Panc1 (cell line): ENCODE measurements at regions not wholly inside any gene's neighbourhood (a gene's known extent, or its start where the extent isn't known, plus 50 kb on each side); places are given as distances from the start of the nearest gene placed in this dataset.

Experiments
- ATAC-seq: fragments of 200-7000 bp; cut with Tn5 transposase; 2 replicates; pipeline ENCODE4 v1.9.1; 2020; ENCODE audit warnings: mild to moderate bottlenecking, moderate library complexity
- BruUV-seq: library from RNA; stranded (reverse); fragments of 400-500 nt; replicated peaks from 2 replicates; lab custom pipeline; 2021; lab: Mats Ljungman, UMichigan
- CTCF ChIA-PET: fragments of 300-600 bp; sonication (Branson Sonifier 250); formaldehyde crosslinking; loops from one replicate; lab custom pipeline; 2022; ENCODE audit warnings: antibody characterized with exemption; lab: Charles Lee
- POLR2A ChIA-PET: fragments of 300-600 bp; sonication (Branson Sonifier 250); formaldehyde crosslinking; loops from one replicate; lab custom pipeline; 2022; ENCODE audit warnings: antibody characterized with exemption; lab: Charles Lee
- DNase-seq: peaks from one replicate; pipeline ENCODE4 v3.0.0-alpha.2; 2010; ENCODE audit warnings: low read depth, low spot score
- H3K27ac ChIP-seq: 2 replicates; pipeline ENCODE4 v1.5.1; 2011; ENCODE audit warnings: mild to moderate bottlenecking, low read length, inconsistent platforms
- H3K27me3 ChIP-seq: fragments of 200-500 bp; sonication (Bioruptor generic); 2 replicates; pipeline ENCODE4 v1.6.0; 2014; ENCODE audit warnings: low read length, inconsistent platforms; ENCODE audit not compliant: control insufficient read depth, insufficient read depth
- H3K36me3 ChIP-seq: fragments of 200-500 bp; sonication (Bioruptor generic); 2 replicates; pipeline ENCODE4 v1.5.1; 2014; ENCODE audit warnings: inconsistent platforms, mild to moderate bottlenecking, low read length, moderate library complexity; ENCODE audit not compliant: control insufficient read depth, insufficient read depth
- H3K4me1 ChIP-seq: 2 replicates; pipeline ENCODE4 v1.5.1; 2011; ENCODE audit warnings: inconsistent platforms, mild to moderate bottlenecking, low read length, moderate library complexity; ENCODE audit not compliant: control insufficient read depth, insufficient read depth
- H3K4me3 ChIP-seq, 2 experiments: 2 replicates each; pipeline ENCODE4 v1.5.1; 2011 to 2012; ENCODE audit warnings: low read depth in 2 of 2, low read length in 2 of 2, mild to moderate bottlenecking in 2 of 2, inconsistent platforms in 1 of 2, moderate library complexity in 1 of 2
- H3K9me3 ChIP-seq: fragments of 200-500 bp; sonication (Bioruptor generic); 2 replicates; pipeline ENCODE4 v1.5.1; 2014; ENCODE audit warnings: low read depth, mild to moderate bottlenecking, inconsistent platforms, low read length, moderate library complexity; ENCODE audit not compliant: control insufficient read depth, insufficient read depth
- CTCF ChIP-seq: fragments of 450-650 bp; IDR thresholded peaks from 2 replicates; pipeline ENCODE4 v1.5.1; 2017; ENCODE audit warnings: mild to moderate bottlenecking
- POLR2AphosphoS5 ChIP-seq: IDR thresholded peaks from 2 replicates; pipeline ENCODE4 v1.6.1; 2012; ENCODE audit warnings: mild to moderate bottlenecking, low read depth, low read length, moderate library complexity
- REST ChIP-seq, 2 experiments: IDR thresholded peaks; 2 replicates each; pipeline ENCODE4 v1.6.1; 2011 to 2012; ENCODE audit warnings: low read depth in 2 of 2, control low read depth in 1 of 2, low read length in 1 of 2, mild to moderate bottlenecking in 1 of 2, moderate library complexity in 1 of 2; ENCODE audit not compliant: insufficient read depth in 1 of 2
- SIN3A ChIP-seq: IDR thresholded peaks from 2 replicates; pipeline ENCODE4 v1.6.1; 2012; ENCODE audit warnings: low read depth, mild to moderate bottlenecking, low read length, moderate library complexity, borderline replicate concordance; ENCODE audit not compliant: insufficient read depth
- TCF7L2 ChIP-seq: IDR thresholded peaks from 2 replicates; pipeline ENCODE4 v1.6.1; 2011; ENCODE audit warnings: mild to moderate bottlenecking, low read depth, low read length, inconsistent platforms
- in situ Hi-C: cut with HindIII; loops from 2 replicates; pipeline ENCODE4 v1.10.0; 2016; ENCODE audit warnings: low sequenced_read_pairs, low pct_unique_long_range_greater_than_20kb
- intact Hi-C: fragments of 100-400 bp; cut with micrococcal nuclease; formaldehyde crosslinking; loops from one replicate; pipeline ENCODE4 v1.10.0; 2022; ENCODE audit not compliant: unreplicated experiment

GRCh38 chr7:97630116-97630515, 101.8 kb upstream of the TAC1 start:
- H3K4me1 ChIP-seq, result no peaks in the 10 kb centered on the region
- intact Hi-C loops (no loop called here), in situ Hi-C loops (no loop called here)
- H3K4me3 ChIP-seq, result no peak overlapping the region
- H3K36me3 ChIP-seq, result no peaks in the 10 kb centered on the region
- TF ChIP-seq SIN3A (no peak), CTCF (no peak), POLR2AphosphoS5 (no peak), REST (IDR thresholded peaks at IDR 0.05; ENCODE audit: insufficient read depth in 1 of 2, low read depth in 2 of 2, low read length in 1 of 2) (no peak), TCF7L2 (no peak)
- H3K27me3 ChIP-seq, result no peaks in the 10 kb centered on the region
- no peak for DNase-seq
- no peak for ATAC-seq
- ChIA-PET POLR2A (no interaction called here), CTCF (no interaction called here)
- H3K27ac ChIP-seq, result no peak overlapping the region
- no TSS peak for BruUV-seq
- no peaks in the 10 kb centered on the region for H3K9me3 ChIP-seq

GRCh38 chr7:97635622-97636021, 96.3 kb upstream of the TAC1 start:
- no TSS peak for BruUV-seq
- Histone ChIP-seq H3K27me3 (no peaks in the 10 kb centered on the region), H3K27ac (no peak overlapping the region), H3K9me3 (no peaks in the 10 kb centered on the region), H3K4me1 (no peaks in the 10 kb centered on the region), H3K36me3 (no peaks in the 10 kb centered on the region), H3K4me3 (no peak overlapping the region)
- no peak for TF ChIP-seq REST (IDR thresholded peaks at IDR 0.05; ENCODE audit: insufficient read depth in 1 of 2, low read depth in 2 of 2, low read length in 1 of 2)
- no peak for TF ChIP-seq TCF7L2
- TF ChIP-seq SIN3A, result no peak
- TF ChIP-seq POLR2AphosphoS5, result no peak
- TF ChIP-seq CTCF, result no peak
- ChIA-PET POLR2A (no interaction called here), CTCF (no interaction called here)
- intact Hi-C loops, result no loop called here
- ATAC-seq, result no peak
- in situ Hi-C loops, result no loop called here
- no peak for DNase-seq
